GM23338 (cell line): ENCODE measurements at regions not wholly inside any gene's neighbourhood (a gene's known extent, or its start where the extent isn't known, plus 50 kb on each side); places are given as distances from the start of the nearest gene placed in this dataset.

Experiments used
- ATAC-seq: fragments of 200-7000 bp; cut with Tn5 transposase; 3 replicates; pipeline ENCODE4 v1.9.1; 2020
- DNase-seq: peaks from one replicate; pipeline ENCODE4 v3.0.0-alpha.2; 2015; ENCODE audit warnings: low spot score
- H2AFZ ChIP-seq: fragments of 200-600 bp; sonication (generic); 2 replicates; pipeline ENCODE4 v1.8.0; 2016; ENCODE audit warnings: antibody characterized with exemption, mild to moderate bottlenecking, moderate library complexity
- H3F3A ChIP-seq: fragments of 200-600 bp; sonication (generic); replicated peaks from 2 replicates; pipeline ENCODE4 v1.8.0; 2017; ENCODE audit warnings: antibody characterized with exemption, mixed run types, low read depth
- H3K27ac ChIP-seq: fragments of 200-600 bp; sonication (generic); 2 replicates; pipeline ENCODE4 v1.6.1; 2016; ENCODE audit warnings: low read depth
- H3K27me3 ChIP-seq: fragments of 200-600 bp; sonication (generic); 2 replicates; pipeline ENCODE4 v1.8.0; 2016; ENCODE audit warnings: mild to moderate bottlenecking, mixed run types, moderate library complexity; ENCODE audit not compliant: insufficient read depth
- H3K36me3 ChIP-seq: fragments of 200-600 bp; sonication (generic); 2 replicates; pipeline ENCODE4 v1.8.0; 2016; ENCODE audit warnings: mild to moderate bottlenecking; ENCODE audit not compliant: insufficient read depth
- H3K4me1 ChIP-seq: fragments of 200-600 bp; sonication (generic); 2 replicates; pipeline ENCODE4 v1.8.0; 2016; ENCODE audit warnings: mild to moderate bottlenecking, moderate library complexity; ENCODE audit not compliant: insufficient read depth
- H3K4me2 ChIP-seq: fragments of 200-600 bp; sonication (generic); 2 replicates; pipeline ENCODE4 v1.7.1; 2017; ENCODE audit warnings: mixed run types
- H3K4me3 ChIP-seq: fragments of 200-600 bp; sonication (generic); 2 replicates; pipeline ENCODE4 v1.6.1; 2016; ENCODE audit warnings: mixed run types
- H3K79me2 ChIP-seq: fragments of 200-600 bp; sonication (generic); replicated peaks from 2 replicates; pipeline ENCODE4 v1.8.0; 2017; ENCODE audit warnings: mild to moderate bottlenecking; ENCODE audit not compliant: insufficient read depth
- H3K9me2 ChIP-seq: fragments of 200-600 bp; sonication (generic); 2 replicates; pipeline ENCODE4 v1.8.0; 2017; ENCODE audit not compliant: insufficient read depth
- H4K20me1 ChIP-seq: fragments of 200-600 bp; sonication (generic); replicated peaks from 2 replicates; pipeline ENCODE4 v1.8.0; 2017; ENCODE audit warnings: mild to moderate bottlenecking; ENCODE audit not compliant: insufficient read depth
- H3K27ac Mint-ChIP-seq: 2 replicates; pipeline ENCODE4 v1.8.0; 2020; ENCODE audit warnings: inconsistent platforms, mild to moderate bottlenecking, moderate library complexity, mixed read lengths
- H3K27me3 Mint-ChIP-seq: 3 replicates; pipeline ENCODE4 v1.8.0; 2022; ENCODE audit warnings: low read depth, mild to moderate bottlenecking, moderate library complexity, mixed read lengths, inconsistent platforms; ENCODE audit not compliant: insufficient read depth, poor library complexity
- H3K36me3 Mint-ChIP-seq: 3 replicates; pipeline ENCODE4 v1.8.0; 2021; ENCODE audit warnings: low read depth, mild to moderate bottlenecking, inconsistent platforms, moderate library complexity, mixed read lengths
- H3K4me1 Mint-ChIP-seq: 3 replicates; pipeline ENCODE4 v1.8.0; 2020; ENCODE audit warnings: mild to moderate bottlenecking, inconsistent platforms, mixed read lengths
- H3K4me3 Mint-ChIP-seq: 3 replicates; pipeline ENCODE4 v1.8.0; 2021; ENCODE audit warnings: moderate library complexity, mild to moderate bottlenecking, inconsistent platforms, mixed read lengths
- H3K9me3 Mint-ChIP-seq: 3 replicates; pipeline ENCODE4 v1.8.0; 2020; ENCODE audit warnings: moderate library complexity, mild to moderate bottlenecking, inconsistent platforms, mixed read lengths
- CREB1 ChIP-seq: fragments of 250-450 bp; sonication (Bioruptor Pico); IDR thresholded peaks from 2 replicates; pipeline ENCODE4 v1.5.0; 2020; ENCODE audit warnings: low read depth, mild to moderate bottlenecking, moderate library complexity
- EZH2phosphoT487 ChIP-seq: fragments of 200-600 bp; sonication (generic); IDR thresholded peaks from one replicate; pipeline ENCODE4 v1.8.1; 2018; ENCODE audit warnings: antibody characterized with exemption; ENCODE audit not compliant: unreplicated experiment
- JUNB ChIP-seq: IDR thresholded peaks from one replicate; pipeline ENCODE4 v1.6.1; 2016; ENCODE audit warnings: antibody characterized with exemption; ENCODE audit not compliant: unreplicated experiment
- NANOG ChIP-seq: IDR thresholded peaks from 2 replicates; pipeline ENCODE4 v1.6.1; 2016; ENCODE audit warnings: antibody characterized with exemption, borderline replicate concordance
- POLR2AphosphoS5 ChIP-seq: IDR thresholded peaks from 2 replicates; pipeline ENCODE4 v1.6.1; 2016; ENCODE audit warnings: antibody characterized with exemption, low read depth
- STAT1 ChIP-seq: IDR thresholded peaks from one replicate; pipeline ENCODE4 v1.6.1; 2016; ENCODE audit warnings: antibody characterized with exemption; ENCODE audit not compliant: unreplicated experiment
- ZNF114 ChIP-seq: fragments of 250-450 bp; sonication (Bioruptor Pico); IDR thresholded peaks from 2 replicates; pipeline ENCODE4 v1.5.0; 2020; ENCODE audit warnings: mild to moderate bottlenecking, moderate library complexity
- ZNF331 ChIP-seq: fragments of 250-450 bp; sonication (Bioruptor Pico); IDR thresholded peaks from 2 replicates; pipeline ENCODE4 v1.5.0; 2020; ENCODE audit warnings: low read depth, mild to moderate bottlenecking, moderate library complexity
- TF ChIP-seq, protein P1 (sequence below): fragments of 250-450 bp; sonication (Bioruptor Pico); IDR thresholded peaks from 2 replicates; pipeline ENCODE4 v1.5.0; 2020; ENCODE audit warnings: mild to moderate bottlenecking, moderate library complexity
- TF ChIP-seq, protein P2 (sequence below), 2 experiments: fragments of 200-600 bp in 1 of 2; sonication (generic) in 1 of 2; conservative IDR thresholded peaks; 2 replicates each; pipeline versions ENCODE4 v1.5.1 to v1.6.1; 2016 to 2017; ENCODE audit warnings: antibody characterized with exemption in 2 of 2, low read depth in 2 of 2, mild to moderate bottlenecking in 2 of 2, moderate library complexity in 1 of 2
- TF ChIP-seq, protein P3 (sequence below): IDR thresholded peaks from 2 replicates; pipeline ENCODE4 v1.6.1; 2016; ENCODE audit warnings: antibody characterized with exemption

GRCh38 chr12:28865776-28866175 is 283.3 kb upstream of the FAR2 start:
- H3K4me1 Mint-ChIP-seq = peaks cover 25% of the 10 kb centered on the region
- Histone ChIP-seq H3K4me3 (no peak overlapping the region), H3K4me1 (peaks cover 11% of the 10 kb centered on the region), H2AFZ (no peak overlapping the region), H3K4me2 (no peak overlapping the region), H3K9me2 (peaks cover 13% of the 10 kb centered on the region; the same call in 1 of the 2 replicates), H4K20me1 (no peaks in the 10 kb centered on the region), H3K27me3 (no peaks in the 10 kb centered on the region), H3K36me3 (no peaks in the 10 kb centered on the region), H3K27ac (no peak overlapping the region), H3K79me2 (no peaks in the 10 kb centered on the region), H3F3A (no peaks in the 10 kb centered on the region)
- H3K9me3 Mint-ChIP-seq = no peaks in the 10 kb centered on the region
- TF ChIP-seq, protein P1, sequence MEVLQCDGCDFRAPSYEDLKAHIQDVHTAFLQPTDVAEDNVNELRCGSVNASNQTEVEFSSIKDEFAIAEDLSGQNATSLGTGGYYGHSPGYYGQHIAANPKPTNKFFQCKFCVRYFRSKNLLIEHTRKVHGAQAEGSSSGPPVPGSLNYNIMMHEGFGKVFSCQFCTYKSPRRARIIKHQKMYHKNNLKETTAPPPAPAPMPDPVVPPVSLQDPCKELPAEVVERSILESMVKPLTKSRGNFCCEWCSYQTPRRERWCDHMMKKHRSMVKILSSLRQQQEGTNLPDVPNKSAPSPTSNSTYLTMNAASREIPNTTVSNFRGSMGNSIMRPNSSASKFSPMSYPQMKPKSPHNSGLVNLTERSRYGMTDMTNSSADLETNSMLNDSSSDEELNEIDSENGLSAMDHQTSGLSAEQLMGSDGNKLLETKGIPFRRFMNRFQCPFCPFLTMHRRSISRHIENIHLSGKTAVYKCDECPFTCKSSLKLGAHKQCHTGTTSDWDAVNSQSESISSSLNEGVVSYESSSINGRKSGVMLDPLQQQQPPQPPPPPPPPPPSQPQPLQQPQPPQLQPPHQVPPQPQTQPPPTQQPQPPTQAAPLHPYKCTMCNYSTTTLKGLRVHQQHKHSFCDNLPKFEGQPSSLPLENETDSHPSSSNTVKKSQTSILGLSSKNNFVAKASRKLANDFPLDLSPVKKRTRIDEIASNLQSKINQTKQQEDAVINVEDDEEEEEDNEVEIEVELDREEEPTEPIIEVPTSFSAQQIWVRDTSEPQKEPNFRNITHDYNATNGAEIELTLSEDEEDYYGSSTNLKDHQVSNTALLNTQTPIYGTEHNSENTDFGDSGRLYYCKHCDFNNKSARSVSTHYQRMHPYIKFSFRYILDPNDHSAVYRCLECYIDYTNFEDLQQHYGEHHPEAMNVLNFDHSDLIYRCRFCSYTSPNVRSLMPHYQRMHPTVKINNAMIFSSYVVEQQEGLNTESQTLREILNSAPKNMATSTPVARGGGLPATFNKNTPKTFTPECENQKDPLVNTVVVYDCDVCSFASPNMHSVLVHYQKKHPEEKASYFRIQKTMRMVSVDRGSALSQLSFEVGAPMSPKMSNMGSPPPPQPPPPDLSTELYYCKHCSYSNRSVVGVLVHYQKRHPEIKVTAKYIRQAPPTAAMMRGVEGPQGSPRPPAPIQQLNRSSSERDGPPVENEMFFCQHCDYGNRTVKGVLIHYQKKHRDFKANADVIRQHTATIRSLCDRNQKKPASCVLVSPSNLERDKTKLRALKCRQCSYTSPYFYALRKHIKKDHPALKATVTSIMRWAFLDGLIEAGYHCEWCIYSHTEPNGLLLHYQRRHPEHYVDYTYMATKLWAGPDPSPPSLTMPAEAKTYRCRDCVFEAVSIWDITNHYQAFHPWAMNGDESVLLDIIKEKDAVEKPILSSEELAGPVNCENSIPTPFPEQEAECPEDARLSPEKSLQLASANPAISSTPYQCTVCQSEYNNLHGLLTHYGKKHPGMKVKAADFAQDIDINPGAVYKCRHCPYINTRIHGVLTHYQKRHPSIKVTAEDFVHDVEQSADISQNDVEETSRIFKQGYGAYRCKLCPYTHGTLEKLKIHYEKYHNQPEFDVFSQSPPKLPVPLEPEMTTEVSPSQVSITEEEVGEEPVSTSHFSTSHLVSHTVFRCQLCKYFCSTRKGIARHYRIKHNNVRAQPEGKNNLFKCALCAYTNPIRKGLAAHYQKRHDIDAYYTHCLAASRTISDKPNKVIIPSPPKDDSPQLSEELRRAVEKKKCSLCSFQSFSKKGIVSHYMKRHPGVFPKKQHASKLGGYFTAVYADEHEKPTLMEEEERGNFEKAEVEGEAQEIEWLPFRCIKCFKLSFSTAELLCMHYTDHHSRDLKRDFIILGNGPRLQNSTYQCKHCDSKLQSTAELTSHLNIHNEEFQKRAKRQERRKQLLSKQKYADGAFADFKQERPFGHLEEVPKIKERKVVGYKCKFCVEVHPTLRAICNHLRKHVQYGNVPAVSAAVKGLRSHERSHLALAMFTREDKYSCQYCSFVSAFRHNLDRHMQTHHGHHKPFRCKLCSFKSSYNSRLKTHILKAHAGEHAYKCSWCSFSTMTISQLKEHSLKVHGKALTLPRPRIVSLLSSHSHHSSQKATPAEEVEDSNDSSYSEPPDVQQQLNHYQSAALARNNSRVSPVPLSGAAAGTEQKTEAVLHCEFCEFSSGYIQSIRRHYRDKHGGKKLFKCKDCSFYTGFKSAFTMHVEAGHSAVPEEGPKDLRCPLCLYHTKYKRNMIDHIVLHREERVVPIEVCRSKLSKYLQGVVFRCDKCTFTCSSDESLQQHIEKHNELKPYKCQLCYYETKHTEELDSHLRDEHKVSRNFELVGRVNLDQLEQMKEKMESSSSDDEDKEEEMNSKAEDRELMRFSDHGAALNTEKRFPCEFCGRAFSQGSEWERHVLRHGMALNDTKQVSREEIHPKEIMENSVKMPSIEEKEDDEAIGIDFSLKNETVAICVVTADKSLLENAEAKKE (CRISPR knock-in tag) = no peak
- TF ChIP-seq EZH2phosphoT487 (no peak), ZNF331 (no peak), JUNB (no peak), ZNF114 (CRISPR knock-in tag) (no peak), CREB1 (no peak), NANOG (no peak), POLR2AphosphoS5 (no peak), STAT1 (no peak)
- TF ChIP-seq, protein P2, sequence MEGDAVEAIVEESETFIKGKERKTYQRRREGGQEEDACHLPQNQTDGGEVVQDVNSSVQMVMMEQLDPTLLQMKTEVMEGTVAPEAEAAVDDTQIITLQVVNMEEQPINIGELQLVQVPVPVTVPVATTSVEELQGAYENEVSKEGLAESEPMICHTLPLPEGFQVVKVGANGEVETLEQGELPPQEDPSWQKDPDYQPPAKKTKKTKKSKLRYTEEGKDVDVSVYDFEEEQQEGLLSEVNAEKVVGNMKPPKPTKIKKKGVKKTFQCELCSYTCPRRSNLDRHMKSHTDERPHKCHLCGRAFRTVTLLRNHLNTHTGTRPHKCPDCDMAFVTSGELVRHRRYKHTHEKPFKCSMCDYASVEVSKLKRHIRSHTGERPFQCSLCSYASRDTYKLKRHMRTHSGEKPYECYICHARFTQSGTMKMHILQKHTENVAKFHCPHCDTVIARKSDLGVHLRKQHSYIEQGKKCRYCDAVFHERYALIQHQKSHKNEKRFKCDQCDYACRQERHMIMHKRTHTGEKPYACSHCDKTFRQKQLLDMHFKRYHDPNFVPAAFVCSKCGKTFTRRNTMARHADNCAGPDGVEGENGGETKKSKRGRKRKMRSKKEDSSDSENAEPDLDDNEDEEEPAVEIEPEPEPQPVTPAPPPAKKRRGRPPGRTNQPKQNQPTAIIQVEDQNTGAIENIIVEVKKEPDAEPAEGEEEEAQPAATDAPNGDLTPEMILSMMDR (conservative IDR thresholded peaks at IDR 0.05; ENCODE audit: low read depth in 2 of 2) = no peak
- TF ChIP-seq, protein P3, sequence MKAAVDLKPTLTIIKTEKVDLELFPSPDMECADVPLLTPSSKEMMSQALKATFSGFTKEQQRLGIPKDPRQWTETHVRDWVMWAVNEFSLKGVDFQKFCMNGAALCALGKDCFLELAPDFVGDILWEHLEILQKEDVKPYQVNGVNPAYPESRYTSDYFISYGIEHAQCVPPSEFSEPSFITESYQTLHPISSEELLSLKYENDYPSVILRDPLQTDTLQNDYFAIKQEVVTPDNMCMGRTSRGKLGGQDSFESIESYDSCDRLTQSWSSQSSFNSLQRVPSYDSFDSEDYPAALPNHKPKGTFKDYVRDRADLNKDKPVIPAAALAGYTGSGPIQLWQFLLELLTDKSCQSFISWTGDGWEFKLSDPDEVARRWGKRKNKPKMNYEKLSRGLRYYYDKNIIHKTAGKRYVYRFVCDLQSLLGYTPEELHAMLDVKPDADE = no peak
- no peak overlapping the region for H3K4me3 Mint-ChIP-seq
- no peak overlapping the region for H3K27ac Mint-ChIP-seq
- H3K27me3 Mint-ChIP-seq = peaks cover 8% of the 10 kb centered on the region
- ATAC-seq (no peak), DNase-seq (no peak)
- no peaks in the 10 kb centered on the region for H3K36me3 Mint-ChIP-seq
